ENCODE measurements at regions not wholly inside any gene's neighbourhood (a gene's known extent, or its start where the extent isn't known, plus 50 kb on each side); places are given as distances from the start of the nearest gene placed in this dataset.

GRCh38 chr6:43915208-43915869 is 145.3 kb downstream of the VEGFA start (continued):
- TF ChIP-seq ASH1L (IDR thresholded peaks at IDR 0.05; ENCODE audit: borderline replicate concordance, low read depth, partially characterized antibody) (no peak), BACH1 (tag; IDR thresholded peaks at IDR 0.05) (peak; percentile 59; the same call in 1 of the 2 replicates)

- intact Hi-C loops (cut with micrococcal nuclease), result no loop called here
- Histone ChIP-seq H3K79me2 (ENCODE audit: control insufficient read depth, insufficient read depth, low read length) (no peaks in the 10 kb centered on the region), H4K20me1 (replicated peaks; ENCODE audit: control insufficient read depth, insufficient read depth, low read length) (no peaks in the 10 kb centered on the region), H3K4me3 (no peak overlapping the region), H2AFZ (ENCODE audit: low read depth, low read length) (no peak overlapping the region), H3K36me3 (ENCODE audit: control insufficient read depth, insufficient read depth, low read length) (no peaks in the 10 kb centered on the region), H3K4me1 (replicated peaks in 1 of 2; ENCODE audit: control insufficient read depth in 2 of 2, insufficient read depth in 2 of 2, low read length in 2 of 2) (peaks cover 36 to 81% of the 10 kb centered on the region in 2 experiments), H3K9me3 (replicated peaks; ENCODE audit: control insufficient read depth, insufficient read depth, low read depth, low read length) (no peaks in the 10 kb centered on the region), H3K27me3 (ENCODE audit: control insufficient read depth in 2 of 2, insufficient read depth in 2 of 2, low read length in 2 of 2) (no peaks in the 10 kb centered on the region), H3K9me1 (ENCODE audit: control insufficient read depth, insufficient read depth, low read length) (no peaks in the 10 kb centered on the region), H3K27ac (ENCODE audit: extremely low read depth, low read depth, low read length) (no peak overlapping the region), H3K4me2 (ENCODE audit: insufficient read depth, low read length) (no peak overlapping the region), H3K9ac (ENCODE audit: insufficient read depth in 1 of 2, low read depth in 2 of 2, low read length in 2 of 2) (peak overlapping the region in 1 of 2 experiments; percentile 39; a peak in 2 of 4 replicates)
- ChIA-PET CTCF (ENCODE audit: low intra/inter-chr PET ratio) (no interaction called here), POLR2A (interaction anchor here (0.5 to 7.6 kb wide), 20 partner anchors 7 to 1871 kb away, joined by 3 to 102 read pairs (median 4); partner anchors contain the start of gene VEGFA)
- no TSS peak for BruUV-seq (replicated peaks)
- in situ Hi-C loops (cut with MboI), result no loop called here
- 76% methylated on average over 11 of the region's 11 CpGs for WGBS (ENCODE audit: insufficient coverage, low coverage, missing lambda C conversion rate)
- DNase-seq (ENCODE audit: extremely low read depth in 1 of 4, low spot score in 3 of 4) (no peak), ATAC-seq (no peak), FAIRE-seq (no peak)
- peak; percentile 29; the same call in 1 of the 2 replicates for TF ChIP-seq MAX (CRISPR knock-in tag; IDR thresholded peaks at IDR 0.05)
- no peak for TF ChIP-seq TAL1 (IDR thresholded peaks at IDR 0.05)
- peak; percentile 22 for TF ChIP-seq FOSL1 (tag; conservative IDR thresholded peaks at IDR 0.05)
- 0 out of 2 replicates have a peak, but pooled peaks have one; percentile 20 for TF ChIP-seq HMG20B (CRISPR knock-in tag; IDR thresholded peaks at IDR 0.05)
- TF ChIP-seq ZFPM2 (CRISPR knock-in tag; IDR thresholded peaks at IDR 0.05), result no peak
- TF ChIP-seq SMAD2 (IDR thresholded peaks at IDR 0.05; ENCODE audit: low read depth, low read length), result no peak
- TF ChIP-seq ZFX (CRISPR knock-in tag; IDR thresholded peaks at IDR 0.05), result peak; percentile 40
- no peak for TF ChIP-seq ZNF699 (CRISPR knock-in tag; IDR thresholded peaks at IDR 0.05; ENCODE audit: insufficient replicate concordance)
- TF ChIP-seq ZNF766 (CRISPR knock-in tag; conservative IDR thresholded peaks at IDR 0.05), result 0 out of 2 replicates have a peak, but pooled peaks have one; percentile 11
- TF ChIP-seq XRCC4 (IDR thresholded peaks at IDR 0.05; ENCODE audit: extremely low read depth, insufficient read depth, insufficient read length), result no peak
- no peak for TF ChIP-seq ZKSCAN3 (CRISPR knock-in tag; IDR thresholded peaks at IDR 0.05)
- TF ChIP-seq FOXK1 (CRISPR knock-in tag; IDR thresholded peaks at IDR 0.05; ENCODE audit: borderline replicate concordance), result no peak
- 0 out of 2 replicates have a peak, but pooled peaks have one; percentile 43 for TF ChIP-seq ZNF197 (CRISPR knock-in tag; IDR thresholded peaks at IDR 0.05; ENCODE audit: low read depth)
- TF ChIP-seq POLR3G (IDR thresholded peaks at IDR 0.05; ENCODE audit: extremely low read depth, insufficient read length, insufficient replicate concordance), result no peak
- TF ChIP-seq DMBX1 (CRISPR knock-in tag; IDR thresholded peaks at IDR 0.05; ENCODE audit: borderline replicate concordance), result no peak
- TF ChIP-seq TEAD4 (IDR thresholded peaks at IDR 0.05; ENCODE audit: low read length), result no peak
- no peak for TF ChIP-seq TEAD4 (CRISPR knock-in tag; IDR thresholded peaks at IDR 0.05; ENCODE audit: borderline replicate concordance)
- no peak for TF ChIP-seq POLR2H (tag; IDR thresholded peaks at IDR 0.05; ENCODE audit: low read depth)
- no peak for TF ChIP-seq ZNF184 (CRISPR knock-in tag; IDR thresholded peaks at IDR 0.05)
- no peak for TF ChIP-seq ILF3 (IDR thresholded peaks at IDR 0.05; ENCODE audit: borderline replicate concordance)
Observed at GRCh38 chr6:43914272-43915147, 144.5 kb downstream of the VEGFA start.

Measured in K562 (cell line).